ENCODE measurements at regions not wholly inside any gene's neighbourhood (a gene's known extent, or its start where the extent isn't known, plus 50 kb on each side); places are given as distances from the start of the nearest gene placed in this dataset.
"Not testable (repeated sequence)": the region's sequence is repeated elsewhere in the genome, so short reads cannot be mapped to it uniquely, and the experiment has no call there.

- DNase-seq (ENCODE audit: extremely low read depth, low read depth): not testable (repeated sequence)
Observed at GRCh38 chr4:4021161-4021560, 205.6 kb downstream of the OTOP1 start.

- not testable (repeated sequence) for DNase-seq (ENCODE audit: extremely low read depth, low read depth)
Observed at GRCh38 chr4:4026708-4027107, 200.0 kb downstream of the OTOP1 start.

DNA sequence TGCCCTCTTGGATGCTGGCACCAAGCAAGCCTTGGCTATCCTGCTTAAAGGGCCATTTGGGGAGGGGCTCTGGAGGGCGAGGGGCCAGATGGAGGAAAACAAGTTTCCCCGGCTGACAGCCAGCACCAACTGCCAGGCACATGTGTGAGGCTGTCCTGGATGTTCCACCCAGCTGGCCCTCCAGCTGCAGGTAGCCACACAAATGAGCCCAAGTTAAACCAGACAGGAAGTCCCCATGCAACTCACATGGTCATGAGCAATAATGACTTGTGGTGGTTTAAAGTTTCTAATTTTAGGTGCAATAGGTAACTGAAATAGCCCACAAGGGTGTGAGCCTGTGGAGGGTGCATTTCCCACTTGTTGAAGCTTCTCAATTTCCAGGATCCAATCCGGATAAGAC, 198.0 kb downstream of the OTOP1 start:
- DNase-seq (ENCODE audit: extremely low read depth, low read depth): not testable (repeated sequence)

DNA sequence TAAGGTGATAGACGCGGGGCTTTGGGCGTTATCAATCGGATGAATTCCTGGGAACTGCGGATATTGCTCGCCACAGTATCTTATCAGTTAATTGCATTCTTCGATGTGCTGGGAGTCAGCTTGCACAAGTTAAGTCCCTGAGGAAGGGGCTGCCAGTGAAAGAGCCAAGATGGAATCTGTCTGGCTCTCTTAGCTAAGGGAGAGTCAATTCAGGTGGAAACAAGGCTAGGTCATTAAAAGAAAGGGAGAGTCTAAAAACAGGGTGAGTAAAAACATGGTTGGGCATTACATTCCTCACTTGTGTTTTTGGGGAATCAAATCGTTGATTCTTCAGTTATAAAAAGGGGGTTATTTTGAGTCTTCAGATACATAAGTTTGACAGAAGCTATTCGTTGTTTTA, 196.2 kb downstream of the OTOP1 start:
- DNase-seq (ENCODE audit: extremely low read depth, low read depth): not testable (repeated sequence)

DNA sequence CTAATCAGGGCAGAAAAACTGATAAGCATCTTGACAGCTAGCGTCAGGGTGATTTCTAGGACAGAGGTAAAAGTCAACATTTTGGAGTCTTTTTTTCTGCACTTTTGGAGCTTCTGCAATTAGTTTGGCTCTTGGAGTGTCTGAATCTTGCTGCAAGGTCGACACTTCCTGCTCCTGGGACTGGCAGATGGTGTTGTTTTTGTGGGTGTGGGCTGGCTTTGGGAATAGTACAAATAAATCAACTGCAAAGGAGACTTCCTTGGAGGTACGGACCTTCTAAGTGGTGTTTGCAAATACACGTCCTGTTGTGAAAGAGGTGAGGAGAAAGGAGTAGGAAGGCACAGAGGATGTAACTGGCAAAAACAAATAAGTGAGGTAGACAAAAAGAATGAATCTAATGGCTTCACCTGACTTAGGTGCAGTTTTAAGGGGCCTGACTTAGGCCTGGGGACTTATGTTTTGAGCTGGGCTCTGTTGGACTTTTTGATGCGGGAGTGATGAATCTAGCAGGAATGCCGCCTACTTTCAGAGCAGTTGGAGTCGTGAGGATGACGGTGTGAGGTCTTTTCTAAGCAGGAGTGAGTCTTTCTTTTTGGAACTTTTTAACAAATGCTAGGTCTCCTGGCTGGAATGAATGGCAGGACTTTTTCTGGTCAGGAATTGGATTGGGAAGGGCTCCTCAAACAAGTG, 195.1 kb downstream of the OTOP1 start:
- not testable (repeated sequence) for DNase-seq (ENCODE audit: extremely low read depth, low read depth)

DNA sequence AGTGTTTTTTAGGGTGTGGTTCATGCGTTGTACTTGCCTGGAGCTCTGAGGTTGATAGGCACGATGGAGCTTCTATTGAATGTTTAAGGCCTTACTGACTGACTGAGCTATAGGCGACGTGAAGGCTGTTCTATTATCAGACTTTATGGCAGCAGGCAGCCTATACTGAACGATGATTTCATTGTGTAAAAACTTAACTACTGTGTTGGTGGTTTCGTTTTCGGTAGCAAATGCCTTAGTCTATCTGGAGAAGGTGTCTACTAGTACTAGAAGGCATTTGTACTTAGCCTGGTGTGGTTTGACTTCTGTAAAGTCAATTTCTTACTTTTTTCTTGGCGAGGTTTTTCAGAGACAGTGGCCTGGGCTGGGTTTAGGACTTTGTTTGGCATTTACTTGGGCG, 194.4 kb downstream of the OTOP1 start:
- DNase-seq (ENCODE audit: extremely low read depth, low read depth): not testable (repeated sequence)

DNA sequence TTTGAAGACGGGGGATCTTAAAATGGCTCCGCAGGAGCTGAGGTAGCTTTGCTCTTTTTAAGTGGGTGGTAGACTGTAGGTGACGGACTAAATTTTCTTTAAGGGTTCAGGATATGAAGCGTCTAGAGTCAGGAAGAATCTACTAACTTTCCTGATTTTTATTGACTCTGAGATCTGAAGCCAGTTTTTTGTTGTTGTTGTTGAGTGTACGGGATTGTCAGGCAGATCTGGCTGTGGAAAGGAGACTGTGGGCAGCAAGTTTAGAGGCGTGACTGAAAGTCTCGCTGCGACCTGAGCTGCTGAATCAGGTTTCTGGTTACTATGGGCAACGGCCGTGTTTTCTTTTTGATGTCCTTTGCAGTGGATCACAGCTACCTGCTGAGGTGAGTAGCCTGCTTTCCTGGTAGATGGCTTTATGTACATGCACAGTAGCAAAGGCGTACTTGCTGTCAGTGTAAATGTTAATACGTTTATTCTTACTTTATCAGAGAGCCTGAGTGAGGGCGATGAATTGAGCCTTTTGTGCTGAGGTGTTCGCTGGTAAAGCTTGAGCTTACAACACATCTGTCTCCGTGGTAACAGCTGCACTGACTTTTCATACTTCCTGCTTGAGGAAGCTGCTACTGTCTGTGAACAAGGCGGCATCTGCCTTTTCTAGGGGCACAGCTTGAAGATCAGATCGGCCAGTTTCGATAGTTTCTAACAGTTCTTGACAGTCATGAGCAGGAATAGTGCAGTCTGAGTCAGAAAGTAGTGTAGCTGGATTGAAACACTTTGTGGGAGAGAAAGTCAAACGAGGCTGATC, 193.7 kb downstream of the OTOP1 start:
- not testable (repeated sequence) for DNase-seq (ENCODE audit: extremely low read depth, low read depth)

- not testable (repeated sequence) for DNase-seq (ENCODE audit: extremely low read depth, low read depth)
Observed at GRCh38 chr4:4037399-4038138, 189.2 kb downstream of the OTOP1 start.

DNA sequence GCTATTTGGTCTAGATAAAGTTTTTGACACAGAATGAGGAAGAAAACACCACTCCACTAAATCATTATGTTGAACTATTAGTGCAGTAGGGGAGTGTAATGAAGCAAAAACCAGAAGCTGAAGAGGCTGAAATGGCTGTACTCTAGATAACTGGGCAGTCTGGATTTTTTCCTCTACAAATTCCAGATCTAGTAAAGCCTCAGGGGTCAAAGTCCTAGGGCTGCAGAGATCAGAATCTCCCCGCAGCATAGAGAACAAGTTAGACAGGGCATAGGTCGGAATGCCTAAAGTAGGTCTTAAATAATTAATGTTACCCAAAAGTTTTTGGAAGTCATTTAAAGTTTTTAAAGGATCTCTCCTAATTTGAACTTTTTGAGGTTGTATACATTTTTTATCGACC, 180.9 kb downstream of the OTOP1 start:
- DNase-seq (ENCODE audit: extremely low read depth, low read depth): not testable (repeated sequence)

GRCh38 chr4:4046686-4047085, 180.0 kb downstream of the OTOP1 start:
- DNase-seq (ENCODE audit: extremely low read depth, low read depth): not testable (repeated sequence)

- DNase-seq (ENCODE audit: extremely low read depth, low read depth): not testable (repeated sequence)
Observed at GRCh38 chr4:4047202-4047601, 179.5 kb downstream of the OTOP1 start.

DNA sequence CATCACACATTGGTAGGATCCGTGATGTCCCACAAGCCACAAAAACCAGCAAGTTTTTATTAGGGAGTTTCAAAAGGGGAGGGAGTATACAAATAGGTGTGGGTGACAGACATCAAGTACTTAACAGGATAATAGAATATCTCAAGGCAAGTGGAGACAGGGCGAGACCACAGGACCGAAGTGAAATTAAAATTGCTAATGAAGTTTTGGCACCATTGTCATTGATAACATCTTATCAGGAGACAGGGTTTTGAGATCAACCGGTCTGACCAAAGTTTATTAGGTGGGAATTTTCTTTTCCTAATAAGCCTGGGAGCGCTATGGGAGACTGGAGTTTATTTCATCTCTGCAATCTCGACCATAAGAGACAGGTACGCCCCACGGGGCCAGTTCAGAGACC, 178.5 kb downstream of the OTOP1 start:
- not testable (repeated sequence) for DNase-seq (ENCODE audit: extremely low read depth, low read depth)

DNA sequence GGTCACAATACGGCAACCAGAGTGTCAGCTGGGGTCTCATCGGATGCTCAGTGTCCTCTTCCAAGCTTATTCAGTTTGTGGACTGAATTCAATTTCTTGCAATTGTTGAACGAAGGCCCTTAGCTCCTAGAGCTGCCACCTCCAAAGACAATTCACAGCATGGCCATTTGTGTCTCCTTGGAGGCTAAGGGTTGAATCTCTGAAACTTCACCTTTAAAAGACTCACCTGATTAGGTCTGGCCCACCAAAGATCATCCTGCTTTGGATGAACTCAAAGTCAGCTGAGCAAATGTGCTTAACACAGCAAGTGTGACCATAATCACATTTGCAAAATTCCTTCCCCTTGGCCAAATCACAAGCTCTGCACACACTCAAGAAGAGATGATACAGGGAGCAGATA, 175.9 kb downstream of the OTOP1 start:
- DNase-seq (ENCODE audit: extremely low read depth, low read depth): not testable (repeated sequence)

DNA sequence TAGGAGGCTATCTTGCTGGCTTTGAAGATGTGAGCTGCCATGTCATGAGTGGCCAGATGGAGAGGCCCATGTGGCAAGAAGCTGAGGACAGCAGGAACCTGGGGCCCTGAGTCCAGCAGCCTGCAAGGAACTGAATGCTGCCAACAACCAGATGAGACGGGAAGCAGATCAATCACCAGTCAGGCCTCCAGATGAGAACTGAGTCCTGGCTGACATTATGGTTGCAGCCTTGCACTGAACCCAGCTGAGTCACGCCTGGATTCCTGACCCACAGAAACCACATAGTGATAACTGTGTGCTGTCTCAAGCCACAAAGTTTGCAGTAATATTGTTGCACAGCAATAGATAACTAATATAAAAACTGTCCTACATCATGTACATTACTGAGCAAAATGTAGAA, 173.8 kb downstream of the OTOP1 start:
- not testable (repeated sequence) for DNase-seq (ENCODE audit: extremely low read depth, low read depth)

DNA sequence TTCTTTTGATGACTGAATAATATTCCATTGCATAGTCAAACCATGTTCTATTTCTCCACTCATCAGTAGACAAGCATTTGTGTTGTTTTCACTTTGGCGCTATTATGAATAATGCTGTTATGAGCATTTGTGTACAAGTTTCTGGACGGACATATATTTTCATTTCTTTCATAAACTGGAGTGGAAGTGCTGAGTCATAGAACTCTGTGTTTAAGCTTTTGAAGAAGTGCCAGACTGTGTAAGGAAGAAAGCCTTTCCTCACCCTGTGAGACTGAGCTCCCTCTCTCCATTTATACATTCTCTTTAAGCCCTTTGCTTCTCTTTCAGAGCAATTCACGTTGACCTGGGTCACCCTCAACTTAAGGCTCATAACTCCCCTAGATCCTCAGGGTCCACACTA, 169.5 kb downstream of the OTOP1 start:
- DNase-seq (ENCODE audit: extremely low read depth, low read depth): not testable (repeated sequence)

DNA sequence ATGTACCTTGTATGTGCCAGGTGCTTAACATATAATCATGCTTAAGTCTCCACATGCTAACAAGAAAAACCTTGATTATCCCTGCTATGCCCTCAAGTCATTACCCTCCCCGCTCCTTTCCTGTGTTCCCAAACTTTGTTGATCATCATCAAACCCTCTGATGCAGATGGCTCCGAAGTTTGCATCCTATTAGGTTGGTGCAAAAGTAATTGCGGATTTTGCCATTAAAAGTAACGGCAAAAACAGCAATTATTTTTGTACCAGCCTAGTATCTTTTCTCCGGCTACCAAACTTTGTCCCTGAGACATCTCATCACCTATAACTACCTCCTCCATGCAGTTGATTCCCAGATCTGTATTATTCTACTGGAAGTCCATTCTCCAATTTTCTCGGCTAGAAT, 142.6 kb downstream of the OTOP1 start:
- not testable (repeated sequence) for DNase-seq (ENCODE audit: extremely low read depth, low read depth)

DNA sequence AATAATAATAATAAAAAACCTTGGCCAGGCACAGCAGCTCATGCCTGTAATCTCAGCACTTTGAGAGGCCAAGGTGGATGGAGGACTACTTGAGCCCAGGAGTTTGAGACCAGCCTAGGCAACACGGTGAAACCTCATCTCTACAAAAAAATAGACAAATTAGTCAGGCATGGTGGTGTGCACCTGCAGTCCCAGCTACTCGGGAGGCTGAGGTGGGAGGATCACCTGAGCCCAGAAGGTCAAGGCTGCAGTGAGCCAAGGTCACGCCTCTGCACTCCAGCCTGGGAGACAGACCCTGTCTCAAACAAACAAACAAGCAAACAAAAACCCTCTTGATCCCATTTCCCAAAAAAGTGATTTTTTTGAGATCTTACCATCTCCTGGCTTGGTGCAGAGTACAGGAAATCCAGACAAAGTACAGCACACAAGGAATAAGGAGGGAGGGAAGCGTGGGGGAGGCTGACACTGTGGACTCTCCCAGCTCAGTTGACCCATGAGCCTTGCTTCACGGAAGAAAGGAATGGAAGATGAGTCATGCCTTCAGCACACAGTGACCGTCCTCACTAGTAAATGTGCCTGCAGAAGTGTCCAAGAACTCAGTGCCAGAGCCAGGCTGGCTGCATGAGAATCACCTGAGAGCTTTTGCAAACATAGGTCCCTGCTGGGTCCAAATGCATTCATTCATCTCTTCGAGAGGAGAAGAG, 136.9 kb downstream of the OTOP1 start:
- not testable (repeated sequence) for DNase-seq (ENCODE audit: extremely low read depth, low read depth)

GRCh38 chr4:4090720-4091119, 136.0 kb downstream of the OTOP1 start:
- not testable (repeated sequence) for DNase-seq (ENCODE audit: extremely low read depth, low read depth)

DNA sequence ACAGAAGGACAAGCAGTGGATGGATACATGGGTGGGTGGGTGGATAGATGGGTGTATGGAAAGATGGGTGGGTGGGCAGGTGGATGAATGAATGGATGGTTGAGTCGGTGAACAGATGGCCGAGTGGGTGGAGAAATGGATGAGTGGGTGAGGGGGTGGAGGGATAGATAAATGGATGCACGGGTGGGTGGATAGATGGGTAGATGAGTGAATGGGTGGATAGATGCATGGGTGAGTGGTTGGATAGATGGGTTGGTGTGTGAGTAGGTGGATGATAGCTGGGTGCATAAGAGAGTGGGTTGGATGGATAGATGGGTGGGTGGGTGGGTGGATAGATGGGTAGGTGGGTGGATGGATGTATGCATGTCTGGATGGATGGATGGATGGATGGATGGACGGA, 134.6 kb downstream of the OTOP1 start:
- not testable (repeated sequence) for DNase-seq (ENCODE audit: extremely low read depth, low read depth)

DNA sequence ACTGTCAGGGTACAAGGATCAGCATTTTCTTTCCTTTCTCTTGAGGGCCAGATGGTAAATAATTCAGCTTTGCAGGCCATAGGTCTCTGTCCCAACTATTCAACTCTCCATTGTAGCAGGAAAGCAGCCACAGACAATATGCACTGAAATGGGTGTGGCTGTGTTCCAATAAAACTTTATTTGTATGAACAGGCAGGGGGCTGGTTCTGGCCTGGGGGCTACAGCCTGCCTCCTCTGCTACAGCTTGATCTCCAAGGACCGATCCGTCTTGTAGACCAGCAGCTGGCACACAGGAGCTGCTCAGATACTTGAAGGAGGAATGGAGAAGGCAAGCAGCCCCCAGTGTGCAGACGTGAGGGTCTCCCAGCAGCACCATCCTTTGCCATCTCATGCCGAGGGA, 127.1 kb downstream of the OTOP1 start:
- DNase-seq (ENCODE audit: extremely low read depth, low read depth): not testable (repeated sequence)

DNA sequence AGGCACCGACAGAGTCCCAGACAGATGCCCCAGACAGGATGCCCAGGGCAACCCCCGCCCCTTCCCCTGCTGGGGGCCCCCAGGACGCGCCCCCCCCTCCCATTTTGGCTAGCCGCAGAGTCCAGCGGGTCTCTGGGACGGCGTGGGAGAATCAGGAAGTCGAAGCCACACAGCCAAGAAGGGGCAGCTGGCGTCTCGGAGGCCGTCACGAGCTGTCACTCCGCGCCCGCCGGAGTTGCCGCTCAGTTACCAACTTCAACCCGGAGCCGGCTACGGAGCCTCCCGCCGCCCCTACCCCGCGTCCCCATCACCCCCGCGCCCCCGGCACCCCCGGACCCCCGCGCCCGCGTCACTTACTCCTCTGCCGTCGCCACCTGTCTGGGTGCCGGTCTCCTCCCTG, 119.8 kb downstream of the OTOP1 start:
- DNase-seq (ENCODE audit: extremely low read depth, low read depth): not testable (repeated sequence)

All from NCI-H460 (cell line).